Psoas muscle (tissue), 7 donors: ENCODE measurements at regions not wholly inside any gene's neighbourhood (a gene's known extent, or its start where the extent isn't known, plus 50 kb on each side); places are given as distances from the start of the nearest gene placed in this dataset.

Source experiments
- ATAC-seq, 4 donors: fragments of 200-7000 bp; cut with Tn5 transposase; one replicate each; pipeline ENCODE4 v1.9.1; 2020; ENCODE audit warnings: moderate library complexity in 3 of 4, mild to moderate bottlenecking in 2 of 4
- DNase-seq, 2 donors: peaks; one replicate each; pipeline ENCODE4 v3.0.0-alpha.2; 2020
- H3K27ac ChIP-seq: fragments of 200-600 bp; one replicate; pipeline ENCODE4 v1.8.0; 2022
- H3K27me3 ChIP-seq, 3 donors: fragments of 200-600 bp in 1 of 3; one replicate each; pipeline versions ENCODE4 v1.6.1 to v1.8.0; 2013 to 2022; ENCODE audit warnings: low read length in 2 of 3, mild to moderate bottlenecking in 2 of 3, moderate library complexity in 1 of 3; ENCODE audit not compliant: insufficient read depth in 3 of 3
- H3K36me3 ChIP-seq, 2 donors: fragments of 200-600 bp in 1 of 2; one replicate each; pipeline versions ENCODE4 v1.6.1 to v1.8.0; 2013 to 2022; ENCODE audit warnings: low read depth in 1 of 2, mild to moderate bottlenecking in 1 of 2, moderate library complexity in 1 of 2; ENCODE audit not compliant: insufficient read depth in 1 of 2
- H3K4me1 ChIP-seq: fragments of 200-600 bp; one replicate; pipeline ENCODE4 v1.8.0; 2022
- H3K4me3 ChIP-seq: fragments of 200-600 bp; one replicate; pipeline ENCODE4 v1.8.0; 2022; ENCODE audit warnings: mild to moderate bottlenecking
- H3K9me3 ChIP-seq: fragments of 200-600 bp; one replicate; pipeline ENCODE4 v1.8.0; 2022
- CTCF ChIP-seq: fragments of 200-600 bp; IDR thresholded peaks from one replicate; pipeline ENCODE4 v1.8.0; 2022; ENCODE audit warnings: antibody characterized with exemption
- WGBS, 3 donors: extraction: QIAGEN DNeasy Blood & Tissue Kit; methylation state at CpG; one replicate each; pipeline versions ENCODE4 v1.1.6 to v1.1.7; 2013; 5-methylcytosine and 5-hydroxymethylcytosine counted together
- intact Hi-C, 2 donors: fragments of 100-400 bp; cut with DNase I; formaldehyde crosslinking; loops; one replicate each; pipeline versions ENCODE4 v1.11.0 to v1.14.2; 2022
- donor health status: healthy with polysubstance abuse.
- donor health status: DM: no; HTN: no; CAD: no; lungs with moderate emphysema.
- donor health status: Bipolar disorder and iron deficiency.
- donor health status: healthy.
- donor health status: DM: yes; HTN: yes; CAD: no.
- donor health status: DM: no; HTN: no; CAD: no.
- donor health status: DM: yes; HTN: yes; CAD: no.

DNA sequence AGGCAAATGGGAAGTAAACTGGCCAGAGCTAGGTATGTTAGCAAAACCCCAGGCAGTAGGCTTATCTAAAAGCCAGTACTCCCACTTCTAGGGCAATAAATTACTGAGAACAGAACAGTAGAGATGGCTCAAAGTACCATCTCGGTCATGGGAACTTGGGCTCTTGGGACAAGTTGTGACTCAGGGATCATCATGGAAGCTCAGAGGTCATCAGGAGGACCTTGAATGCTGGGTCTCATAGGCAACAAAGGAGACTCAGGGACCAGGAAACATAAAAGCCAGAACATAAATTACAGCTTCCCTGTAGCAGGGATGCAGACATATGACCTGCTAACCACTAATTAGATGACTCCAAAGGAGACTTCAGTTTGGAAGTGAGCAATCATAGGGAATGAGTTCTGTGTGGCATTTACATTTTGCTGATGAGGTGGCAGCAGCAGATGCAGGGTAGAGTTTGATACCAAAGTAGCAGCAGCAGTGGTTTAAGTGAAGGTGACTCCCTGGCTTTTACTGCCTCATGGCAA is 97.6 kb upstream of the SCAF11 start:
- no peak for TF ChIP-seq CTCF
- no peak for ATAC-seq

DNA sequence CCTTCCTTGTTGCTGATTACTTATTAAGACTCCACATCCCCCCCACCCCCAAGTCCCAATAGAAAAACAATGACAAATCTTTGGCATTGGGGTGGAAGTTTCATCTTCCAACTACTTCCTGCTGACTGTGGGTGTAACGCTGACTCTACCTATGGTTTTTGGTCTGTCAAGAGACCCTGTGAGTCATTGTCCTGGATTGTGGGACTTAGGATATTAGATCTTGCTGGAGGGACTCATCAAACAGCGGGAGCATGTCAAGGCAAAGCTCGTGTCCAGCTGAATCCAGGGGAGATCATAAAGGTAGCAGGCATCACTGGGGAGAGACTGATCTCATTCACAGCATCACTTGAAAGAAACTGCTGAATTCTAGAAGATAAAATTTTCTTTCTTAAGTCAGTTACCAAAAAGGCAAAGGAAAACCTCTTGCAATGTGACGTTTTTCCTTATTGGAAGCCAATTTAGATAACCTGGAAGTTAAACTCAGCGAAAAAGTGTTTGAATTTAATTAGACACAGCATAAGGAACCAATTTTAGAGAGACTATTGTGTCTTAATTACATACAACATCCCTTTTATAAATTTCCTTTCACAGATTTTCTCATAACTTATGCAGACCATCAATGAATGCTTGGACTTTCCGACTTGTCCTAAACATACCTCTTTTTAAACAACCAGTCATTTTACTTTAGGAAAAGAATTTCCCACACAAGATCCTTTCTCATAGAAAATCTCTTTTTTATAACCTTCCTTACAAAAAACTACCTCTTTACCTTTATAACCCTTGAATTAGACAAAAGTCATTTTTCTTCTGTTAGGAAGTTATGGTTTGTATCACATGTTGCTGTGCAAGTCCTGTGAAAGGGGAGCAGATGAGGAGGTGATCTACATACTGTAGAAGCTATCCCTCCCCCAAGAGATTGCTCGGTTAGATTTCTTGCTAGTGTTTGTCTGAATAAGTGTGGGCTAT is 94.6 kb upstream of the SCAF11 start:
- no peak for TF ChIP-seq CTCF
- no peak for DNase-seq
- Histone ChIP-seq H3K4me1 (no peaks in the 10 kb centered on the region), H3K4me3 (no peak overlapping the region), H3K27ac (no peak overlapping the region), H3K36me3 (no peaks in the 10 kb centered on the region), H3K27me3 (no peaks in the 10 kb centered on the region), H3K9me3 (no peaks in the 10 kb centered on the region)
- no peak for ATAC-seq
- 76 to 78% (median 78%) methylated on average over 7 of the region's 7 CpGs for WGBS, 3 donors
- intact Hi-C loops = no loop called here

More for the DNA sequence above, 97.6 kb upstream of the SCAF11 start:
- DNase-seq = no peak
- peaks cover 0 to 3% (median 0%) of the 10 kb centered on the region in 3 donors for H3K27me3 ChIP-seq
- intact Hi-C loops = no loop called here
- H3K27ac ChIP-seq = no peak overlapping the region
- H3K9me3 ChIP-seq = no peaks in the 10 kb centered on the region
- WGBS, 3 donors = 64 to 69% (median 67%) methylated on average over 1 of the region's 1 CpG
- H3K4me3 ChIP-seq = no peak overlapping the region
- no peaks in the 10 kb centered on the region for H3K4me1 ChIP-seq
- no peaks in the 10 kb centered on the region for H3K36me3 ChIP-seq

DNA sequence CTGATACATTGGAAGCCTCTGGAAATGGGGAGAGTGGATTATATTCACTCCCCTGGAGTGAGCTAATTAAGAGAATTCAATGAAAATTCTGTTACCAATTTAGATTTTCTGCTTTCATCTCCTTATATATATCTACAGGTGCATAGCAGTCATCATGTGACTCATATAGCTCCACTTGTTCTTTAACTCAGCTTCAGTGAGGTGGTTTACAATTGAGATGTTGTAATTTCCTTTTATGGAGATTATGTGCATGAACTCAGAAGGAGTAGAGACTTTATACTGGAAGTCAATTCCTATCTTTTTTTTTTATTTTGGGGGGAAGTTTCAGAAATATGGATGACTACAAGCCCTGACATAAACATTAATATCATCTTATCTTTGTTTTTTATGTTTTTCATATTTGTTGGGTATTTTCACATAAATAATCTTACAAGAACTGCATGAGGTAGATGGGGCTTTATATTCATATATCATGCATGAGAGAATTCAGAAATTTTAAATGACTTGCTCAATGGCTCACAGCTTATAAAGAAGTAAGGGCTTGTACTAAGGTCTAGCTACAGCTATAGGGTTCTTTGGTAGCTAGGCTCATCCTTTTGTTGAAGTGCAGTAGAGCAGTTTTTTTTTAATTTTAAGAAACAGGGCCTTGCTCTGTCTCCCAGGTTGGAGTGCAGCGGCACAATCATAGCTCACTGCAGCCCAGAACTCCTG is 92.3 kb upstream of the SCAF11 start:
- Histone ChIP-seq H3K9me3 (no peaks in the 10 kb centered on the region), H3K27ac (no peak overlapping the region), H3K36me3 (no peaks in the 10 kb centered on the region), H3K27me3 (no peaks in the 10 kb centered on the region), H3K4me3 (no peak overlapping the region), H3K4me1 (no peaks in the 10 kb centered on the region)
- 98 to 100% (median 100%) methylated on average over 1 of the region's 1 CpG for WGBS, 3 donors
- no peak for TF ChIP-seq CTCF
- ATAC-seq (no peak), DNase-seq (no peak)
- intact Hi-C loops = no loop called here

GRCh38 chr12:46073321-46073720 is 82.9 kb upstream of the SCAF11 start:
- intact Hi-C loops = no loop called here
- Histone ChIP-seq H3K4me3 (no peak overlapping the region), H3K27me3 (no peaks in the 10 kb centered on the region), H3K4me1 (no peaks in the 10 kb centered on the region), H3K27ac (no peak overlapping the region), H3K9me3 (no peaks in the 10 kb centered on the region), H3K36me3 (no peaks in the 10 kb centered on the region)
- no peak for TF ChIP-seq CTCF
- 85 to 92% (median 88%) methylated on average over 4 of the region's 4 CpGs for WGBS, 3 donors
- ATAC-seq = no peak
- no peak for DNase-seq
